ENCODE measurements at regions not wholly inside any gene's neighbourhood (a gene's known extent, or its start where the extent isn't known, plus 50 kb on each side); places are given as distances from the start of the nearest gene placed in this dataset.

GRCh38 chr1:188154196-188154595, 1325.4 kb downstream of the PLA2G4A start:
- H3K27me3 ChIP-seq (ENCODE audit: insufficient read depth, low read length, poor library complexity) = no peaks in the 10 kb centered on the region
- no peak overlapping the region for H3K27ac ChIP-seq (ENCODE audit: low read length)
- H3K4me2 ChIP-seq (ENCODE audit: insufficient read depth, low read length) = no peak overlapping the region
- no peaks in the 10 kb centered on the region for H3K36me3 ChIP-seq (ENCODE audit: insufficient read depth, low read length)
- H3K79me2 ChIP-seq (ENCODE audit: insufficient read depth, low read length) = no peaks in the 10 kb centered on the region
- no peak overlapping the region for H3K4me3 ChIP-seq (ENCODE audit: low read depth in 1 of 2, low read length in 2 of 2)
- H3K4me1 ChIP-seq (ENCODE audit: insufficient read depth, low read length) = no peaks in the 10 kb centered on the region
- TF ChIP-seq CTCF (IDR thresholded peaks at IDR 0.05; ENCODE audit: borderline replicate concordance, extremely low read depth, low read length, poor library complexity, severe bottlenecking) = no peak
- TF ChIP-seq EZH2 (IDR thresholded peaks at IDR 0.05; ENCODE audit: borderline replicate concordance, low read depth, low read length, severe bottlenecking) = no peak
- no peaks in the 10 kb centered on the region for H4K20me1 ChIP-seq (ENCODE audit: insufficient read depth, low read length)
- no peak for DNase-seq
- no peak for ATAC-seq (ENCODE audit: insufficient read depth, low read depth)
- no peak overlapping the region for H3K9ac ChIP-seq (ENCODE audit: low read depth, low read length)
- no peak overlapping the region for H2AFZ ChIP-seq (ENCODE audit: low read depth, low read length)
- no peaks in the 10 kb centered on the region for H3K9me3 ChIP-seq (ENCODE audit: insufficient read depth, low read length, severe bottlenecking)

DNA sequence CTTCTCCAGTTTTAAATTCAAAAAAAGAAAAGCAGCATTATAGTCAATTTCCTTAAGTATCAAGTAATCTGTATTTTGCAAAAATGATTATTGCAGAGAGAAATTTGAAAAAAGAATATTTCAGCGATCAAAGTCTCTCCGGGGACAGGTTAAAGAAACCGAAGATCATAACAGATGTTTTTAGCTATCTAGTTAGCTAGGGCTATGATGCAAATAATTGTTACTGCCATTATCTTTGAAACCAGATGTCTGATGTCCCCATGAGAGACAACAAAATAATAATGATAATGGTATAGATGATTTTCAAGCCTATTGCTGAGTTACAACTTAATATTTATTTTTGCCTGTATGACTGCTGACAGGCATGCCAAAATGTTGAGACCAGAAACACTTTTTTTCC, 1326.0 kb downstream of the PLA2G4A start:
- H3K9ac ChIP-seq (ENCODE audit: low read depth, low read length) = no peak overlapping the region
- H3K36me3 ChIP-seq (ENCODE audit: insufficient read depth, low read length) = no peaks in the 10 kb centered on the region
- no peaks in the 10 kb centered on the region for H3K27me3 ChIP-seq (ENCODE audit: insufficient read depth, low read length, poor library complexity)
- H3K79me2 ChIP-seq (ENCODE audit: insufficient read depth, low read length) = no peaks in the 10 kb centered on the region
- no peak overlapping the region for H3K27ac ChIP-seq (ENCODE audit: low read length)
- H3K4me1 ChIP-seq (ENCODE audit: insufficient read depth, low read length) = no peaks in the 10 kb centered on the region
- no peaks in the 10 kb centered on the region for H3K9me3 ChIP-seq (ENCODE audit: insufficient read depth, low read length, severe bottlenecking)
- no peak for DNase-seq
- TF ChIP-seq EZH2 (IDR thresholded peaks at IDR 0.05; ENCODE audit: borderline replicate concordance, low read depth, low read length, severe bottlenecking) (no peak), CTCF (IDR thresholded peaks at IDR 0.05; ENCODE audit: borderline replicate concordance, extremely low read depth, low read length, poor library complexity, severe bottlenecking) (no peak)
- no peak overlapping the region for H3K4me3 ChIP-seq (ENCODE audit: low read depth in 1 of 2, low read length in 2 of 2)
- ATAC-seq (ENCODE audit: insufficient read depth, low read depth) = no peak
- no peak overlapping the region for H2AFZ ChIP-seq (ENCODE audit: low read depth, low read length)
- no peaks in the 10 kb centered on the region for H4K20me1 ChIP-seq (ENCODE audit: insufficient read depth, low read length)
- no peak overlapping the region for H3K4me2 ChIP-seq (ENCODE audit: insufficient read depth, low read length)

GRCh38 chr1:188155261-188155660, 1326.5 kb downstream of the PLA2G4A start:
- no peaks in the 10 kb centered on the region for H3K79me2 ChIP-seq (ENCODE audit: insufficient read depth, low read length)
- no peak overlapping the region for H3K4me2 ChIP-seq (ENCODE audit: insufficient read depth, low read length)
- H3K27ac ChIP-seq (ENCODE audit: low read length) = no peak overlapping the region
- no peaks in the 10 kb centered on the region for H3K36me3 ChIP-seq (ENCODE audit: insufficient read depth, low read length)
- no peak for TF ChIP-seq EZH2 (IDR thresholded peaks at IDR 0.05; ENCODE audit: borderline replicate concordance, low read depth, low read length, severe bottlenecking)
- no peak for TF ChIP-seq CTCF (IDR thresholded peaks at IDR 0.05; ENCODE audit: borderline replicate concordance, extremely low read depth, low read length, poor library complexity, severe bottlenecking)
- no peak overlapping the region for H2AFZ ChIP-seq (ENCODE audit: low read depth, low read length)
- H3K9ac ChIP-seq (ENCODE audit: low read depth, low read length) = no peak overlapping the region
- no peaks in the 10 kb centered on the region for H3K4me1 ChIP-seq (ENCODE audit: insufficient read depth, low read length)
- no peaks in the 10 kb centered on the region for H4K20me1 ChIP-seq (ENCODE audit: insufficient read depth, low read length)
- ATAC-seq (ENCODE audit: insufficient read depth, low read depth) (no peak), DNase-seq (no peak)
- H3K4me3 ChIP-seq (ENCODE audit: low read depth in 1 of 2, low read length in 2 of 2) = no peak overlapping the region
- no peaks in the 10 kb centered on the region for H3K9me3 ChIP-seq (ENCODE audit: insufficient read depth, low read length, severe bottlenecking)
- H3K27me3 ChIP-seq (ENCODE audit: insufficient read depth, low read length, poor library complexity) = no peaks in the 10 kb centered on the region

DNA sequence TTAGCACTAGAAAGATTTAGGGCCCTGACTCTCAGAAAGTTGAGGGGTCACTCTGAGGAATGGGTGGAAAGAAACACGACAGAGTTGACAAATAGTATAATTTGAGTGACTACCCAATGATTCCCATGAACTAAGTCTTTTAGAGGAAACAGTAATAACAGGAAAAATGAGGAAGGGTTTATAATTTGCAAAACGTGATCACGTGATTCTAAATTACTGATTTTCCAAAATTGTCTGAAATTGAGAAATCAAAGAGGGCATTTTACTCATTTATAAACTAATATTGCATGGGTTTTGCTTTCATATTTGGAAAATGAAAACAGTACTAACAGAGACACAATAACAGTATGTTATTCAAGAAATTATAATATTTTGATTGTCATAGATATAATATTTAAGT, 1335.7 kb downstream of the PLA2G4A start:
- Histone ChIP-seq H3K4me2 (ENCODE audit: insufficient read depth, low read length) (no peak overlapping the region), H3K27me3 (ENCODE audit: insufficient read depth, low read length, poor library complexity) (no peaks in the 10 kb centered on the region), H2AFZ (ENCODE audit: low read depth, low read length) (no peak overlapping the region), H3K4me1 (ENCODE audit: insufficient read depth, low read length) (no peaks in the 10 kb centered on the region), H4K20me1 (ENCODE audit: insufficient read depth, low read length) (no peaks in the 10 kb centered on the region), H3K4me3 (ENCODE audit: low read depth in 1 of 2, low read length in 2 of 2) (no peak overlapping the region), H3K36me3 (ENCODE audit: insufficient read depth, low read length) (no peaks in the 10 kb centered on the region), H3K9ac (ENCODE audit: low read depth, low read length) (no peak overlapping the region), H3K79me2 (ENCODE audit: insufficient read depth, low read length) (no peaks in the 10 kb centered on the region), H3K9me3 (ENCODE audit: insufficient read depth, low read length, severe bottlenecking) (no peaks in the 10 kb centered on the region), H3K27ac (ENCODE audit: low read length) (no peak overlapping the region)
- no peak for ATAC-seq (ENCODE audit: insufficient read depth, low read depth)
- TF ChIP-seq EZH2 (IDR thresholded peaks at IDR 0.05; ENCODE audit: borderline replicate concordance, low read depth, low read length, severe bottlenecking) (no peak), CTCF (IDR thresholded peaks at IDR 0.05; ENCODE audit: borderline replicate concordance, extremely low read depth, low read length, poor library complexity, severe bottlenecking) (no peak)
- DNase-seq = no peak
